Heart right ventricle (tissue), 16 donors: ENCODE measurements at regions not wholly inside any gene's neighbourhood (a gene's known extent, or its start where the extent isn't known, plus 50 kb on each side); places are given as distances from the start of the nearest gene placed in this dataset.
"Not testable (repeated sequence)": the region's sequence is repeated elsewhere in the genome, so short reads cannot be mapped to it uniquely, and the experiment has no call there.

Experiments
- ATAC-seq, 8 donors: fragments of 200-7000 bp; cut with Tn5 transposase; one replicate each; pipeline ENCODE4 v1.9.1; 2020; ENCODE audit warnings: mild to moderate bottlenecking in 8 of 8, moderate library complexity in 8 of 8, moderate number of reproducible peaks in 1 of 8
- DNase-seq, 2 donors: peaks; one replicate each; pipeline ENCODE4 v3.0.0-alpha.2; 2020
- H3K27ac ChIP-seq, 10 donors: fragments of 200-600 bp; sonication (generic) in 2 of 10; one replicate each; pipeline versions ENCODE4 v1.5.0 to v1.8.0; 2020 to 2022; ENCODE audit warnings: mild to moderate bottlenecking in 3 of 10
- H3K27me3 ChIP-seq, 7 donors: fragments of 200-600 bp; one replicate each; pipeline ENCODE4 v1.8.0; 2021 to 2022; ENCODE audit warnings: mild to moderate bottlenecking in 2 of 7
- H3K36me3 ChIP-seq, 9 donors: fragments of 200-600 bp; sonication (generic) in 1 of 9; one replicate each; pipeline versions ENCODE4 v1.5.0 to v1.8.0; 2020 to 2022; ENCODE audit warnings: mild to moderate bottlenecking in 2 of 9
- H3K4me1 ChIP-seq, 9 donors: fragments of 200-600 bp; sonication (generic) in 1 of 9; one replicate each; pipeline versions ENCODE4 v1.5.0 to v1.8.0; 2020 to 2022; ENCODE audit warnings: mild to moderate bottlenecking in 4 of 9
- H3K4me3 ChIP-seq, 10 donors: fragments of 200-600 bp; sonication (generic) in 2 of 10; one replicate each; pipeline versions ENCODE4 v1.5.0 to v1.8.0; 2020 to 2022; ENCODE audit warnings: mild to moderate bottlenecking in 7 of 10, moderate library complexity in 2 of 10
- H3K9me3 ChIP-seq, 11 donors: fragments of 200-600 bp in 10 of 11; sonication (generic) in 2 of 11; one replicate each; pipeline versions ENCODE4 v1.5.0 to v1.8.0; 2013 to 2022; ENCODE audit warnings: mild to moderate bottlenecking in 2 of 11, control low read depth in 1 of 11, moderate library complexity in 1 of 11
- WGBS, 2 donors: extraction: QIAGEN DNeasy Blood & Tissue Kit; methylation state at CpG; one replicate each; pipeline ENCODE4 v1.1.7; 2013; ENCODE audit warnings: inconsistent platforms in 1 of 2; 5-methylcytosine and 5-hydroxymethylcytosine counted together
- intact Hi-C, 10 donors: fragments of 100-400 bp; cut with DNase I; formaldehyde crosslinking; loops; one replicate each; pipeline versions ENCODE4 v1.11.1 to v1.14.2; 2022
- TF ChIP-seq, protein P1 (sequence below), 9 donors: fragments of 200-600 bp; sonication (generic) in 2 of 9; IDR thresholded peaks; one replicate each; pipeline versions ENCODE4 v1.5.0 to v1.8.0; 2021 to 2022; ENCODE audit warnings: antibody characterized with exemption in 9 of 9, mild to moderate bottlenecking in 5 of 9, moderate library complexity in 1 of 9
- donor health status: Arrhythmogenic right ventricular cardiomyopathy.
- donor health status: ischemic (EF 13 %, LVEDD 7.1; RV severe dilation, severe dysfunction).
- donor health status: healthy with polysubstance abuse.
- donor health status: DM: no; HTN: yes; CAD: no.
- donor health status: DM: no; HTN: no; CAD: no.
- donor health status: ischemic (EF 25% LVEDD 6.9; RV normal size, moderate dysfunction).
- donor health status: ischemic (EF 25% LVEDD 5.7; RV mildly dilated, moderate dysfunction).
- donor health status: healthy.
- donor health status: DM: yes; HTN: yes; CAD: no.
- donor health status: Ischemic cardiomyopathy.
- donor health status: ischemic (EF 35%, LVEDD 5.7; RV mildly dilated, moderate dysfunction).
- donor health status: nonischemic (EF 11% LVEDD 7.7; RV severe dilation, severe dysfunction).
- donor health status: DM: yes; HTN: yes; CAD: no.
- donor health status: PGD.
- donor health status: ischemic (EF 29% LVEDD 5.4; RV normal size, mild dysfunction).
- donor health status: nonischemic (EF 23%, LVEDD 6.1; RV moderate dilation, normal function).

DNA sequence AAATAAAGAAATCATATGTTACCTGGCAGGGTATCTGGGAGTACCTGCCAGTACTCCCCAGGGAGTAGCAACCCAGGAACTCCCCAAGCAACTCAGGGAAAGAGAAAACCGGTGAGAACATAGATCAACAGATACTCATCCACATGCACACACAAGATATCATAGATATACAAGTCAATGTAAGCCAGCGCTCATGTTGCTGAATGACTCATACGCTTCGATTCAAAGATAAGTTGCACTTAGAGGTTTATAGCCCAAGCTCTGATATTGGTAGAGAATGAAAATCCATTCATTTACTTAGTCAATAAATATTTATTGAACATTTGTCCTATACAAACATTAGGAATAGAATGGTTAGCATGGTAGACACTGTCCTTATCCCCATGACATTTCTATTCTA lies 219.1 kb upstream of the TRPC7 start:
- Histone ChIP-seq H3K4me1 (no peaks in the 10 kb centered on the region), H3K36me3 (no peaks in the 10 kb centered on the region), H3K27ac (no peak overlapping the region), H3K9me3 (peaks cover 0 to 2% (median 0%) of the 10 kb centered on the region in 11 donors), H3K4me3 (no peak overlapping the region), H3K27me3 (peaks cover 0 to 6% (median 0%) of the 10 kb centered on the region in 7 donors)
- TF ChIP-seq, protein P1, sequence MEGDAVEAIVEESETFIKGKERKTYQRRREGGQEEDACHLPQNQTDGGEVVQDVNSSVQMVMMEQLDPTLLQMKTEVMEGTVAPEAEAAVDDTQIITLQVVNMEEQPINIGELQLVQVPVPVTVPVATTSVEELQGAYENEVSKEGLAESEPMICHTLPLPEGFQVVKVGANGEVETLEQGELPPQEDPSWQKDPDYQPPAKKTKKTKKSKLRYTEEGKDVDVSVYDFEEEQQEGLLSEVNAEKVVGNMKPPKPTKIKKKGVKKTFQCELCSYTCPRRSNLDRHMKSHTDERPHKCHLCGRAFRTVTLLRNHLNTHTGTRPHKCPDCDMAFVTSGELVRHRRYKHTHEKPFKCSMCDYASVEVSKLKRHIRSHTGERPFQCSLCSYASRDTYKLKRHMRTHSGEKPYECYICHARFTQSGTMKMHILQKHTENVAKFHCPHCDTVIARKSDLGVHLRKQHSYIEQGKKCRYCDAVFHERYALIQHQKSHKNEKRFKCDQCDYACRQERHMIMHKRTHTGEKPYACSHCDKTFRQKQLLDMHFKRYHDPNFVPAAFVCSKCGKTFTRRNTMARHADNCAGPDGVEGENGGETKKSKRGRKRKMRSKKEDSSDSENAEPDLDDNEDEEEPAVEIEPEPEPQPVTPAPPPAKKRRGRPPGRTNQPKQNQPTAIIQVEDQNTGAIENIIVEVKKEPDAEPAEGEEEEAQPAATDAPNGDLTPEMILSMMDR (IDR thresholded peaks at IDR 0.05), result no peak
- no peak for DNase-seq
- intact Hi-C loops, result no loop called here
- ATAC-seq, result no peak
- WGBS, 2 donors, result 87% methylated on average over 4 of the region's 4 CpGs

DNA sequence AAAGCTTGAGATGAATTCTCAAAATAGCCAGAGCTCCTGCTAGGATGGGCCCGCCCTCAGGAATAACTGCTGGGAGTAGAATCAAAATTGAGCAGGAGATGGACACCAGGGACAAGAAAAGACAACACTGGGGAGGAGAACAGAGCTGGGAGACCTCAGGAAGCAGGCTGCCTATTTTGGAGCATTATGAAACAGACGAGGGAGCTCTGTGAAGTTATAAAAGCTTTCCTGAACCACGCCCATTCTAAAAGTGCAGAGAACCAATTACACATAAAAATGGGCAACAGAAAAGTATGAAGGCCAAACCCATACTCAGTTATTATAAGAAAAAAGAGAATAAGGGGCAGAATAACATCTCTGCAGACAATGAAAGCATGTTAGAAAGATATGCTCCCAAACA lies 213.9 kb upstream of the TRPC7 start:
- WGBS, 2 donors, result 47 to 53% methylated on average over 3 of the region's 3 CpGs
- Histone ChIP-seq H3K27ac (no peak overlapping the region), H3K4me1 (no peaks in the 10 kb centered on the region), H3K36me3 (no peaks in the 10 kb centered on the region), H3K4me3 (no peak overlapping the region), H3K27me3 (peaks cover 0 to 6% (median 0%) of the 10 kb centered on the region in 7 donors), H3K9me3 (no peaks in the 10 kb centered on the region)
- intact Hi-C loops, result no loop called here
- ATAC-seq (no peak), DNase-seq (no peak)
- TF ChIP-seq, protein P1 (IDR thresholded peaks at IDR 0.05), result no peak

DNA sequence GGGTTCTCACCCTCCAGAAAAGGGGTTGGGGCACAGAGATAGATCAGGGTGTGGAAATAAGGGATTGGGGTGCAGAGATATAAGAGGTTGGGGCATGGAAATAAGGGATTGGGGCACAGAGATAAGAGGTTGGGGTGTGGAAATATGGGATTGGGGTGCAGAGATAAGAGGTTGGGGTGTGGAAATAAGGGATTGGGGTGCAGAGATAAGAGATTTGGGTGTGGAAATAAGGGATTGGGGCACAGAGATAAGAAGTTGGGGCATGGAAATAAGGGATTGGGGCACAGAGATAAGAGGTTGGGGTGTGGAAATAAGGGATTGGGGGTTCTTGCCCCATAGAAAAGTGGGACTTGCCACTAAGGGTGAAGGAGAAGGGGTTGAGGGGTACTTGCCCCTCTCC lies 204.5 kb upstream of the TRPC7 start:
- intact Hi-C loops, H3K27ac ChIP-seq, H3K4me1 ChIP-seq, H3K27me3 ChIP-seq, H3K36me3 ChIP-seq, ATAC-seq, DNase-seq, H3K9me3 ChIP-seq, H3K4me3 ChIP-seq: not testable (repeated sequence)

DNA sequence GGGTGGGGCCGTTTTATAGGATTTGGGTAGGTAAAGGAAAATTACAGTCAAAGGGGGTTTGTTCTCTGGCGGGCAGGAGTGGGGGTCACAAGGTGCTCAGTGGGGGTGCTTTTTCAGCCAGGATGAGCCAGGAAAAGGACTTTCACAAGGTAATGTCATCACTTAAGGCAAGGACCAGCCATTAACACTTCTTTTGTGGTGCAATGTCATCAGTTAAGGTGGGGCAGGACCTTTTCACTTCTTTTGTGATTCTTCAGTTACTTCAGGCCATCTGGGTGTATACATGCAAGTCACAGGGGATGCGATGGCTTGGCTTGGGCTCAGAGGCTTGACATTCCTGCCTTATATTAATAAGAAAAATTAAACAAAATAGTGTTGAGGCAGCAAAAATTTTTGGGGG lies 200.1 kb upstream of the TRPC7 start:
- H3K27me3 ChIP-seq, result peaks cover 0 to 11% (median 0%) of the 10 kb centered on the region in 7 donors
- DNase-seq, H3K4me1 ChIP-seq, ATAC-seq, H3K9me3 ChIP-seq, H3K27ac ChIP-seq, H3K4me3 ChIP-seq, H3K36me3 ChIP-seq, intact Hi-C loops: not testable (repeated sequence)
- WGBS, 2 donors, result 44 to 58% methylated on average over 2 to 3 of the region's 3 CpGs

DNA sequence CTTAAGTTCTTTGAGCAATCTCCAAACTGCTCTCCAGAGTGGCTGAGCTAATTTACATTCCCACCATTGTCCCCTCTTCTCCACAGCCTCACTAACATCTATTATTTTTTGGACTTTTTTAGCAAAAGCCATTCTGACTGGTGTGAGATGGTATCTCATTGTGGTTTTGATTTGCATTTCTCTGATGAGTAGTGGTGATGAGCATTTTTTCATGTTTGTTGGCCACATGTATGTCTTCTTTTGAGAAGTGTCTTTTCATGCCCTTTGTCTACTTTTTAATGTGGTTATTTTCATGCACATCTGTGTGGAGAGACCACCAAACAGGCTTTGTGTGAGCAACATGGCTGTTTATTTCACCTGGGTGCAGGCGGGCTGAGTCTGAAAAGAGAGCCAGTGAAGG lies 199.7 kb upstream of the TRPC7 start:
- H3K36me3 ChIP-seq, intact Hi-C loops, H3K4me3 ChIP-seq, ATAC-seq, H3K4me1 ChIP-seq, H3K9me3 ChIP-seq, DNase-seq, H3K27ac ChIP-seq: not testable (repeated sequence)
- peaks cover 0 to 11% (median 2%) of the 10 kb centered on the region in 7 donors for H3K27me3 ChIP-seq
- 71 to 92% methylated on average over 1 of the region's 1 CpG for WGBS, 2 donors

DNA sequence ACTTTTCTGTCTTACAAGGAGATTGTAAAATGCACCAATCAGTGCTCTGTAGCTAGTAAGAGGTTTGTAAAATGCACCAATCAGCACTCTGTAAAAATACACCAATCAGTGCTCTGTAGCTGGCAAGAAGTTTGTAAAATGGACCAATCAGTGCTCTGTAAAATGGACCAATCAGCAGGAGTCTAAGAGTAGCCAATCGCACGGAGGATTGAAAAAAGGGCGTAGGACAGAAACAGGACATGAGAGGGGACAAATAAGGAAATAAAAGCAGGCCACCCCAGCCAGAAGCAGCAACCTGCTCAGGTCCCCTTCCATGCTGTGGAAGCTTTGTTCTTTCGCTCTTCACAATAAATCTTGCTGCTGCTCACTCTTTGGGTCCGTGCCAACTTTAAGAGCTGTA lies 199.1 kb upstream of the TRPC7 start:
- H3K27me3 ChIP-seq, result peaks cover 0 to 11% (median 2%) of the 10 kb centered on the region in 7 donors
- 91 to 92% methylated on average over 5 of the region's 5 CpGs for WGBS, 2 donors
- H3K4me1 ChIP-seq, H3K4me3 ChIP-seq, H3K9me3 ChIP-seq, H3K36me3 ChIP-seq, ATAC-seq, DNase-seq, intact Hi-C loops, H3K27ac ChIP-seq: not testable (repeated sequence)

DNA sequence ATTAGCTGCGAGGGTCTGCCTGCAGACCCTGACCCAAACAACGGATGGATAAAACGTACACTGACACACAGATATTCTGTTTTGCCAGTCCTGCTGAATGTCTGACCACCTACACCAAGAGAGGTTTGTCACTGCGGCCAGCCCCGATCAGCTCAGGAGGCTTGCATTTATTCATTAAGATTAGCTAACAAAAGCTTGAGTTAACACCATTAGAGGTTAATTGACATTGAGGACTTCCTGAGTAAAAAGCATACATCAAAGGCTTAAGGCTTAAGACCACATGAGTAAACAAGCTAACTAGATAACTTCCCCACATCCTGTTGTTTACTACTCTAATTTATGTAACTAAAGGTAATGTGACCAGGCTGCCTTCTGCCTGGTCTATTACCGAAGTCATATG lies 198.1 kb upstream of the TRPC7 start:
- no peak overlapping the region for H3K27ac ChIP-seq
- peaks cover 0 to 7% (median 0%) of the 10 kb centered on the region in 11 donors for H3K9me3 ChIP-seq
- WGBS, 2 donors, result 56 to 57% methylated on average over 6 of the region's 6 CpGs
- H3K36me3 ChIP-seq, result no peaks in the 10 kb centered on the region
- TF ChIP-seq, protein P1 (IDR thresholded peaks at IDR 0.05), result no peak
- no peaks in the 10 kb centered on the region for H3K4me1 ChIP-seq
- peaks cover 0 to 11% (median 2%) of the 10 kb centered on the region in 7 donors for H3K27me3 ChIP-seq
- H3K4me3 ChIP-seq, result no peak overlapping the region
- ATAC-seq (no peak), DNase-seq (no peak)
- intact Hi-C loops, result no loop called here
